ENCODE measurements at regions not wholly inside any gene's neighbourhood (a gene's known extent, or its start where the extent isn't known, plus 50 kb on each side); places are given as distances from the start of the nearest gene placed in this dataset.

- TF ChIP-seq CTCF (IDR thresholded peaks at IDR 0.05): no peak
- no peak for TF ChIP-seq POLR2A (IDR thresholded peaks at IDR 0.05)
Measured at GRCh38 chr15:88974392-88974791, 61.2 kb upstream of the MFGE8 start.
